GM04504 (cell line): ENCODE measurements at regions not wholly inside any gene's neighbourhood (a gene's known extent, or its start where the extent isn't known, plus 50 kb on each side); places are given as distances from the start of the nearest gene placed in this dataset.

ENCODE experiments used
- DNase-seq: peaks from one replicate; pipeline ENCODE4 v3.0.0-alpha.2; 2012; ENCODE audit warnings: low read depth

GRCh38 chr1:87274851-87275250 is 53.8 kb upstream of the LMO4 start:
- no peak for DNase-seq

- DNase-seq = no peak
Measured at GRCh38 chr1:87278825-87279535, 49.7 kb upstream of the LMO4 start.
